ENCODE measurements at regions not wholly inside any gene's neighbourhood (a gene's known extent, or its start where the extent isn't known, plus 50 kb on each side); places are given as distances from the start of the nearest gene placed in this dataset.
"Not testable (repeated sequence)": the region's sequence is repeated elsewhere in the genome, so short reads cannot be mapped to it uniquely, and the experiment has no call there.

- no peak for DNase-seq (ENCODE audit: low read depth in 2 of 2)
Observed at GRCh38 chr5:166581826-166582225, 1709.6 kb upstream of the WWC1 start.

DNA sequence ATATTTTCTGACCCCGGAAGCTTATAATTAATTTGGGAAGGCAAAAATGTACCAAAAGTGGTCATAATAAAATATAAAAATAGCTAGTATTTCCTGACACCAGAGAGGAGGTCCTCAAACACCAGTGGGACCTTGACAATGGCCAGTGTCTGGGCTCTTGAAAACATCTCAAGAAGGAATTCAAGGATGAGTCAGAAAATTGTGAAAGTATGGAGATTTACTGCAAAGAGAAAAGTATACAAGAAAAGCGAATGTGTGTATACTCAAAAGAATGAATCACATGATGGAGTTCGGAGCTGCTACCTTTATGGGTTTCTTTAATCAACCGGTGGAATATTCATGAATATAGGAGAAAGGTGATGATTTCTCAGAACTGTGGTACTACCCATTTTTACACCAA lies 1709.0 kb upstream of the WWC1 start:
- no peak for DNase-seq (ENCODE audit: low read depth in 2 of 2)

DNA sequence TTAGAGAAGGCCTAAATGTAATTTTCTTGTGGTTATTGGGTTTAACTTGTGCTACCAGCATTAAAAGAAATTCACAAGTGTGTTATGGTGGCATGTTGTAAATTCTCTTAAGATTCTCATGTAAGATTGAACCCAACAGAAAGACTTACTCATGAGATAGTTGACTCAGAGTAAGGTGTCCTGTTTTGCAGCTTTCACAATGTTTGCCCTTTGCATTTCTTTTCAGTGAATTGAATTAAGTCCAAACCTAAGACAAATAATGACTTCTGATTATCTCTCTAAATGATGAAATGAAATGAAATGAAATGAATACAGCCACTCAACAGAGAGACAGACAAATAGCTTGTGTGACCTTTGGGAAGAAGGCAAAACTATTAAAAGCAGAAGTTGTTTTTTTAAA lies 1696.9 kb upstream of the WWC1 start:
- DNase-seq (ENCODE audit: low read depth in 2 of 2), result no peak

DNA sequence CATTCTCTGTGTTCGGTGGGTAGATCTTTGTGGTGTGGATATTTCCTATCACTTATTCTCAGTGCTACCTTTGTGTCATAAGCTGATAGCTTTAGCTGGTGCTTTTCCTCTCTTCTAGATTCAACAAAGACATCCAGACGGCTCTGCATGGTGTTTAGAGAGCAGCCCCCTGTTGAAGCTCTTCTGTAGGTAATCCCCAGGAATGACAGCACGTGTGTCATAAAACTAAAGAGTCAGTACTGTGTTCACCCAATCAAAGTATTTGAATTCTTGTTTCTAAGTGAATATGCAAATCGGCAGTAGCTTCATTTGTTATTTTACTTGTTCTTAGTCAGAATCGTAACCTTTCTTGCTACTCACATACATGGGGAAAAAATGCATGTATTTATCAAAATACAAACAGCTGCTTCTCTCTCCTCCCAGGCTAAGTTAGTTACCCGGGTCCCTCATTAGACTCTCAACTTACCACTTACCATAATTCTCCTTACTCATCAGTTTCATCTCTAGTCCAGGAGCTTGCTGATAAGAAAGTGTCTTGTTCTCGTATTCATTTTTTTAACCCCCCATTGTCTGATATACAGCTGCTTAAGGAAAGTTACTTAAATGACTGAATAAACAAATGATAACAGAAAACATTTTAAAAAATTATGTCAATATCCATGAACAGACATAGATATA lies 1696.0 kb upstream of the WWC1 start:
- no peak for DNase-seq (ENCODE audit: low read depth in 2 of 2)

DNA sequence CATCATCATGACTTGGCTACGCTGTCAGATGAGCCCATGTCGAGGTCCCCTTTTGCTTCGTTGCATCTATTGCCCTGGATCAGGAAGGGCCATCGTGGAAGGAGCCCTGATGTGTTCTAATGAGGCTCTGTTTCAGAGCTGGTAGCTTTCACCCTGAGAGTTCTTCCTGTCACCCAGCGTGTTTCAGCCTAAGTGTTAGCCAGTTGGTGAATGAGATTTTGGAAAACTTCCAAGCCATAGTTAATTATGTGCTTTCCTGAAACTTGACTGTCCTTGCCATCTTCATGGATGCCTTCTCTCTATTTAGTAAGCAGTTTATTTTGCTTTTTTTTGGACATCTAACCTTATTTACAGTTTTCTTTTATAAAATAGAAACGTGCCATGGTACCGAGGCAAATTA lies 1695.4 kb upstream of the WWC1 start:
- no peak for DNase-seq (ENCODE audit: low read depth in 2 of 2)

GRCh38 chr5:166602271-166602670 lies 1689.2 kb upstream of the WWC1 start:
- DNase-seq (ENCODE audit: low read depth in 2 of 2), result no peak

GRCh38 chr5:166617507-166617906 lies 1673.9 kb upstream of the WWC1 start:
- DNase-seq (ENCODE audit: low read depth in 2 of 2), result no peak

- no peak for DNase-seq (ENCODE audit: low read depth in 2 of 2)
Observed at GRCh38 chr5:166618526-166618925, 1672.9 kb upstream of the WWC1 start.

- DNase-seq (ENCODE audit: low read depth in 2 of 2), result no peak
Observed at GRCh38 chr5:166624573-166624972, 1666.9 kb upstream of the WWC1 start.

GRCh38 chr5:166625210-166625865 lies 1666.1 kb upstream of the WWC1 start:
- DNase-seq (ENCODE audit: low read depth in 2 of 2), result no peak

- no peak for DNase-seq (ENCODE audit: low read depth in 2 of 2)
Observed at GRCh38 chr5:166637295-166637694, 1654.2 kb upstream of the WWC1 start.

GRCh38 chr5:166639151-166639550 lies 1652.3 kb upstream of the WWC1 start:
- no peak for DNase-seq (ENCODE audit: low read depth in 2 of 2)

DNA sequence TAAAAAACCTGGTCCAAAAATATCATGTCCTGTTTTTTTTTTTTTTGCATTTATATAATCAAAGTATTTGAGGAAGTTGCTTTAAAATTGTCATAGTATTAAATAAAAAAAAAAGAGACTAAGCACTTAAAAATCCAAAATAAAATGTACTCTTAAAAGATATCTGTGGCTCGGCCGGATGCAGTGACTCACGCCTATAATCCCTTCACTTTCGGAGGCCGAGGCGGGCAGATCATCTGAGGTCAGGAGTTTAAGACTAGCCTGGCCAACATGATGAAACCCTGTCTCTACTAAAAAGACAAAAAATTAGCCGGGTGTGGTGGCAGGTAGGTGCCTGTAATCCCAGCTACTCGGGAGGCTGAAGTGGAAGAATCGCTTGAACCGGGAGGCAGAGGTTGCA lies 1651.3 kb upstream of the WWC1 start:
- DNase-seq (ENCODE audit: low read depth in 2 of 2), result not testable (repeated sequence)

GRCh38 chr5:166648736-166649135 lies 1642.7 kb upstream of the WWC1 start:
- no peak for DNase-seq (ENCODE audit: low read depth in 2 of 2)

GRCh38 chr5:166649676-166650075 lies 1641.8 kb upstream of the WWC1 start:
- DNase-seq (ENCODE audit: low read depth in 2 of 2), result no peak

GRCh38 chr5:166651234-166651633 lies 1640.2 kb upstream of the WWC1 start:
- DNase-seq (ENCODE audit: low read depth in 2 of 2), result no peak

GRCh38 chr5:166671811-166672210 lies 1619.6 kb upstream of the WWC1 start:
- DNase-seq (ENCODE audit: low read depth in 2 of 2), result no peak

DNA sequence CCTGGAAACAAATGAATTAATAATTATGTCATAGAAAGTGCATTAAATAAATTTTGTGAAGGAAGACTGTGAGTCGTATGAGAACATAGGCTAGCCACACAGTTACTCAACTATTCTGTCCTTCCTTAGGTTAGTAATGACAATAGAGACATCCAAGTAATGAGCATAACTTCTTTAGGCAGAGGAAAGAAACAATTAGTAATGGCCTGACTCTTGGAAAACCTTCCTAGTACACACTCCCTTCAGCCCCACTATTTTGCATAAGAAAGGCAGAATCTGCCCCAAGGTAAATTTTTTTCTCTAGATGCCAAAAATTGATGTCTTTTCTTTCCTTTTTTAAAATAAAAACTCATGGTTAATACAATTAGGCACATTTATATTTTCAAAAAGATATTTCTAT lies 1619.0 kb upstream of the WWC1 start:
- DNase-seq (ENCODE audit: low read depth in 2 of 2), result no peak

- no peak for DNase-seq (ENCODE audit: low read depth in 2 of 2)
Observed at GRCh38 chr5:166677891-166678290, 1613.6 kb upstream of the WWC1 start.

- no peak for DNase-seq (ENCODE audit: low read depth in 2 of 2)
Observed at GRCh38 chr5:166679331-166679730, 1612.1 kb upstream of the WWC1 start.

DNA sequence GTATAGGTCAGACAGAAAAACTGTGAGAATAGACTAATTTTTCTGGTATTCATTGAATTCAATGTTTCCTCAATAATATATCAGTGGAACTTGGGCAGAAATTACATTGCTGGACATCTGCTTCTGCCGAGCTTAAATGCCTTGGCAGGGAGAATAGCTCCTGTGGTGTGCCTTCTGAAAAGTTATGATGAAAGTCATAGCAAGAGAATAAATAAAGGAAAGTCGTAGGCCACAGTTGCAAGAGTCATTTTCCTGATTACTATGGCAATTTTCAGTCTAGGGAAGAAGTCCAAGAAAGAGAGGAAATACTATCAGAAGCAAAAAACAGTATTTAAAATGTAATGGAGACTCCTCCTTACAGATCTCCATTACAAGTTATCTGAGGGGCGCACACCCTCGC lies 1596.1 kb upstream of the WWC1 start:
- DNase-seq (ENCODE audit: low read depth in 2 of 2), result no peak

- no peak for DNase-seq (ENCODE audit: low read depth in 2 of 2)
Observed at GRCh38 chr5:166708291-166708690, 1583.2 kb upstream of the WWC1 start.

GRCh38 chr5:166709691-166710090 lies 1581.8 kb upstream of the WWC1 start:
- DNase-seq (ENCODE audit: low read depth in 2 of 2), result no peak

DNA sequence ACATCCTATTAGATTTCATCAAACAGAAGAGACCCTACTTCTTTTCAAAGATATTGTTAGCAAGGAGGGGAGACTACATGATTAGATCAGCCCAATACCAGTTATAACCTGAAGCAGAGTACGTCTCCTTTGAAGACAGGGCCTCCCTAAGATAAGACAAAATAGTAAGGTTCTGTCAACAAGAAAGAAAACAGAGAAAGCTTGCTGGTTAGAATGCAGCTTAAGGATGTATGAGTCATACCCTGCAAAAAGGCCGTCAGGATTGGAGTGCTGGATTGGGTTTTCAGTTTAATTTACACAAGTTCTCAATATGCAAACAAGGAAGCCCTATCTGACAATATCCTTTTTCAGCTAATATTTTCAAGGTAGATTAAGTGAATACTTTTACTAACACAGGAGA lies 1581.2 kb upstream of the WWC1 start:
- no peak for DNase-seq (ENCODE audit: low read depth in 2 of 2)
